Upper lobe of left lung (tissue), 4 donors: ENCODE measurements at regions not wholly inside any gene's neighbourhood (a gene's known extent, or its start where the extent isn't known, plus 50 kb on each side); places are given as distances from the start of the nearest gene placed in this dataset.

ENCODE experiments used
- CTCF ChIP-seq, 6 experiments: fragments of 450-650 bp in 4 of 6; fragments of 200-600 bp in 2 of 6; sonication (generic) in 2 of 6; IDR thresholded peaks; one replicate each; pipeline ENCODE4 v1.5.1; 2016 to 2019; ENCODE audit warnings: antibody characterized with exemption in 6 of 6
- EP300 ChIP-seq, 4 donors: sonication (generic); formaldehyde crosslinking; IDR thresholded peaks; one replicate each; pipeline ENCODE4 v1.5.1; 2017; ENCODE audit warnings: antibody characterized with exemption in 4 of 4, control low read depth in 2 of 4
- POLR2A ChIP-seq, 4 donors: fragments of 450-650 bp; IDR thresholded peaks; one replicate each; pipeline ENCODE4 v1.5.1; 2016 to 2017; ENCODE audit warnings: antibody characterized with exemption in 4 of 4, mild to moderate bottlenecking in 2 of 4

- no peak for TF ChIP-seq CTCF (IDR thresholded peaks at IDR 0.05)
- no peak for TF ChIP-seq EP300 (IDR thresholded peaks at IDR 0.05)
- no peak for TF ChIP-seq POLR2A (IDR thresholded peaks at IDR 0.05)
Measured at GRCh38 chr11:100578831-100579311, 108.2 kb upstream of the ARHGAP42 start.
